Psoas muscle (tissue), 7 donors: ENCODE measurements at regions not wholly inside any gene's neighbourhood (a gene's known extent, or its start where the extent isn't known, plus 50 kb on each side); places are given as distances from the start of the nearest gene placed in this dataset.

Source experiments
- ATAC-seq, 4 donors: fragments of 200-7000 bp; cut with Tn5 transposase; one replicate each; pipeline ENCODE4 v1.9.1; 2020; ENCODE audit warnings: moderate library complexity in 3 of 4, mild to moderate bottlenecking in 2 of 4
- DNase-seq, 2 donors: peaks; one replicate each; pipeline ENCODE4 v3.0.0-alpha.2; 2020
- H3K27ac ChIP-seq: fragments of 200-600 bp; one replicate; pipeline ENCODE4 v1.8.0; 2022
- H3K27me3 ChIP-seq, 3 donors: fragments of 200-600 bp in 1 of 3; one replicate each; pipeline versions ENCODE4 v1.6.1 to v1.8.0; 2013 to 2022; ENCODE audit warnings: low read length in 2 of 3, mild to moderate bottlenecking in 2 of 3, moderate library complexity in 1 of 3; ENCODE audit not compliant: insufficient read depth in 3 of 3
- H3K36me3 ChIP-seq, 2 donors: fragments of 200-600 bp in 1 of 2; one replicate each; pipeline versions ENCODE4 v1.6.1 to v1.8.0; 2013 to 2022; ENCODE audit warnings: low read depth in 1 of 2, mild to moderate bottlenecking in 1 of 2, moderate library complexity in 1 of 2; ENCODE audit not compliant: insufficient read depth in 1 of 2
- H3K4me1 ChIP-seq: fragments of 200-600 bp; one replicate; pipeline ENCODE4 v1.8.0; 2022
- H3K4me3 ChIP-seq: fragments of 200-600 bp; one replicate; pipeline ENCODE4 v1.8.0; 2022; ENCODE audit warnings: mild to moderate bottlenecking
- H3K9me3 ChIP-seq: fragments of 200-600 bp; one replicate; pipeline ENCODE4 v1.8.0; 2022
- WGBS, 3 donors: extraction: QIAGEN DNeasy Blood & Tissue Kit; methylation state at CpG; one replicate each; pipeline versions ENCODE4 v1.1.6 to v1.1.7; 2013; 5-methylcytosine and 5-hydroxymethylcytosine counted together
- intact Hi-C, 2 donors: fragments of 100-400 bp; cut with DNase I; formaldehyde crosslinking; loops; one replicate each; pipeline versions ENCODE4 v1.11.0 to v1.14.2; 2022
- TF ChIP-seq, protein P1 (sequence below): fragments of 200-600 bp; IDR thresholded peaks from one replicate; pipeline ENCODE4 v1.8.0; 2022; ENCODE audit warnings: antibody characterized with exemption
- donor health status: healthy with polysubstance abuse.
- donor health status: DM: no; HTN: no; CAD: no; lungs with moderate emphysema.
- donor health status: Bipolar disorder and iron deficiency.
- donor health status: healthy.
- donor health status: DM: yes; HTN: yes; CAD: no.
- donor health status: DM: no; HTN: no; CAD: no.
- donor health status: DM: yes; HTN: yes; CAD: no.

DNA sequence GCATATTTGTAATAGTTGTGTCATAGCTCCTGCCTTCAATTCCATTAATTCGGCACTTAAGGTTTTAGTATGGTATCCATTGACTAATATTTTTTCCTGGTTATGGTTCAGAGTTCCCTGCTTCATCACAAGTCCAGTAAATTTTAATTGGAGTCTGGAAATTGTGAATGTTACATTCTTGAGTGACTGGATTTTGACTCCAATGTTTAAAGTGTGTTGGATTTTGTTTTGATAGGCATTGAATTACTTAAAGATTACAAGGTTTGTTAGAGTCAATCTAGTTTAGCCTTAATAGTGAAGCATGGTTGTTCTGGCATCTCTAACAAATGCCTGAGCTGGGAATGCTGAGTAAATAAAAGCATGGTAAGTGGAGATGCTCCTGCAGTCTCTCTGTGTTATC is 326.6 kb upstream of the IGFBP3 start:
- 65 to 94% (median 80%) methylated on average over 1 of the region's 1 CpG for WGBS, 3 donors

DNA sequence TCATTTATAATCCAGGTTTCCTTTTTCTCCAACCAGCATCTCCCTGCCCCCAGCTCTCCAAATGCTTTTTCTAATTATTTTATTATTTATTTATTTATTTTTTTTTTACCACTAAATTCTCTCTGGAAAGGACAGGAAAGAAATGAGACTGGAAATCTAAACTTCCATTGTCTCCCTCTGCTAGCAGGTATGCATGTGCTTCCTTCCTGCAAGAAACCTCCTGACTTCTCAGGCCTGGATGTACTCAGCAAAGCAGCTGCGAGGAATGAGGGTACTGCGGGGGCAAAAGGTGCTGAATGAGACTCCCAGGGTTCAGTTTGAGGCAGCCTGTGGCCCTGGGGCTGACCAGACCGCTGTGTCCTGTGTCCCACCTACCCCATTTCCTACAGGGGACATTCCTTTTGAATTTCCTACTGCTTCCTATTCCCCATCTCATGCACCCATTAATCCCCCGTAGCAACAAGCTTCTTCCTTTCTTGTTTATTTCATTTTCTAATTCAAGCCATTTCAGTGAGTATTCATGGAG is 324.6 kb upstream of the IGFBP3 start:
- no peak for ATAC-seq
- no peaks in the 10 kb centered on the region for H3K36me3 ChIP-seq
- H3K4me3 ChIP-seq: no peak overlapping the region
- DNase-seq: no peak
- TF ChIP-seq, protein P1, sequence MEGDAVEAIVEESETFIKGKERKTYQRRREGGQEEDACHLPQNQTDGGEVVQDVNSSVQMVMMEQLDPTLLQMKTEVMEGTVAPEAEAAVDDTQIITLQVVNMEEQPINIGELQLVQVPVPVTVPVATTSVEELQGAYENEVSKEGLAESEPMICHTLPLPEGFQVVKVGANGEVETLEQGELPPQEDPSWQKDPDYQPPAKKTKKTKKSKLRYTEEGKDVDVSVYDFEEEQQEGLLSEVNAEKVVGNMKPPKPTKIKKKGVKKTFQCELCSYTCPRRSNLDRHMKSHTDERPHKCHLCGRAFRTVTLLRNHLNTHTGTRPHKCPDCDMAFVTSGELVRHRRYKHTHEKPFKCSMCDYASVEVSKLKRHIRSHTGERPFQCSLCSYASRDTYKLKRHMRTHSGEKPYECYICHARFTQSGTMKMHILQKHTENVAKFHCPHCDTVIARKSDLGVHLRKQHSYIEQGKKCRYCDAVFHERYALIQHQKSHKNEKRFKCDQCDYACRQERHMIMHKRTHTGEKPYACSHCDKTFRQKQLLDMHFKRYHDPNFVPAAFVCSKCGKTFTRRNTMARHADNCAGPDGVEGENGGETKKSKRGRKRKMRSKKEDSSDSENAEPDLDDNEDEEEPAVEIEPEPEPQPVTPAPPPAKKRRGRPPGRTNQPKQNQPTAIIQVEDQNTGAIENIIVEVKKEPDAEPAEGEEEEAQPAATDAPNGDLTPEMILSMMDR: no peak
- no peak overlapping the region for H3K27ac ChIP-seq
- H3K4me1 ChIP-seq: no peaks in the 10 kb centered on the region
- WGBS, 3 donors: 62 to 74% (median 72%) methylated on average over 4 of the region's 4 CpGs
- intact Hi-C loops: no loop called here
- H3K9me3 ChIP-seq: no peaks in the 10 kb centered on the region
- H3K27me3 ChIP-seq: no peaks in the 10 kb centered on the region

More for the DNA sequence above, 326.6 kb upstream of the IGFBP3 start:
- ATAC-seq: no peak
- H3K27me3 ChIP-seq: no peaks in the 10 kb centered on the region
- H3K4me3 ChIP-seq: no peak overlapping the region
- no peak for DNase-seq
- no peaks in the 10 kb centered on the region for H3K9me3 ChIP-seq
- no peaks in the 10 kb centered on the region for H3K4me1 ChIP-seq
- no peaks in the 10 kb centered on the region for H3K36me3 ChIP-seq
- intact Hi-C loops: no loop called here
- H3K27ac ChIP-seq: no peak overlapping the region
- TF ChIP-seq, protein P1: no peak

DNA sequence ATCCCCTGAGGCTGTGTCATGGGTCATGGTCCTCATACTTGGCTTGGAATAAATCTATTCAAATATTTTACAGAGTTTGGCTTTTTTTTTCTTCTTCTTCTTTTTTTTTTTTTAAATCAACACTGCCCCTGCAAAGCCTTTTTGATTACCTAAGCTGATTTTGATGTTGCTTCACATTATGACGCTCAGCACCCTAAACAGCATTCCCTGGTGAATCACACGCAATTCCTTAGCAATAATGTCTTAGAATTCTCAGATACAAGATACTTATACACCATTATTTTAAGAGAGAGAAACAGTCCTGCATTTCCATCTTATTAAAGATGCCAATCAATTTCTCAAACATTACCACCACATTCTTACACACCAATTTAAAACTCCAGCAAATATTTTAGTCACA is 323.7 kb upstream of the IGFBP3 start:
- H3K4me3 ChIP-seq: no peak overlapping the region
- DNase-seq: no peak
- H3K36me3 ChIP-seq: no peaks in the 10 kb centered on the region
- intact Hi-C loops: no loop called here
- no peaks in the 10 kb centered on the region for H3K4me1 ChIP-seq
- no peaks in the 10 kb centered on the region for H3K27me3 ChIP-seq
- H3K9me3 ChIP-seq: no peaks in the 10 kb centered on the region
- H3K27ac ChIP-seq: no peak overlapping the region
- WGBS, 3 donors: 88 to 97% (median 88%) methylated on average over 2 of the region's 2 CpGs
- ATAC-seq: no peak
- TF ChIP-seq, protein P1: no peak

DNA sequence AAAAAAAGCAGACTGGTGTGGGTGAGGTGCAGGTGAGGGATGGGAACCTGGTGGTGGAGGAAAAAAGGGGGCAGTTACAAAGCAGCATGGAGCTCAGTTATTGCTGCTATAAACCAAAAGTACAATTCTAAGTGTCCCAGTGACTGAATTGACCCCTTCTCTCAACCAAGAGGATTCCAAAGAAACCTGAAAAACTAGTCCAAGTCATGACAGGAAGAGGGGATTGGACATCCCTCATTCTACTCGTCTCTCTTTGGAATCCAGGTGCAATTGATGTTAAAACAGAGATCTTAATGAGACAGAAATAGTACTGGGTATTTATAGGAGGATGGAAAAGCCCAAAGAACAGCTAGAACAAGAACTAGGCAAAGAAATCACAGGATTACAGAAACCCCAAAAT is 322.3 kb upstream of the IGFBP3 start:
- no peak overlapping the region for H3K27ac ChIP-seq
- 26 to 54% (median 26%) methylated on average over 1 of the region's 1 CpG for WGBS, 3 donors
- no peaks in the 10 kb centered on the region for H3K27me3 ChIP-seq
- intact Hi-C loops: no loop called here
- H3K4me1 ChIP-seq: no peaks in the 10 kb centered on the region
- no peaks in the 10 kb centered on the region for H3K36me3 ChIP-seq
- TF ChIP-seq, protein P1: no peak
- H3K9me3 ChIP-seq: no peaks in the 10 kb centered on the region
- DNase-seq (no peak), ATAC-seq (no peak)
- no peak overlapping the region for H3K4me3 ChIP-seq

DNA sequence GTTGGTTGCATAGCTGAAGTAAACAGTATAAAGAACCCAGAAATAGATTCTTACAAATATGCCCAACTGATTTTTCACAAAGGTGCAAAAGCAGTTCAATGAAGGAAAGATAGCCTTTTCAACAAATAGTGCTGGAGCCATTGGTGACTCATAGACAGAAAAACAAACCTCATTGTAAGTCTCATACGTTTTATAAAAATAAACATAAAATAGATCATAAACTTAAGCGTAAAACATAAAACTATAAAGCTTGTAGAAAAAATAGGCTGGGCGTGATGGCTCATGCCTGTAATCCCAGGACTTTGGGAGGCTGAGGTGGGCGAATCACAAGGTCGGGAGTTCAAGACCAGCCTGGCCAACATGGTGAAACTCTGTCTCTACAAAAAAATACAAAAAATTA is 318.8 kb upstream of the IGFBP3 start:
- TF ChIP-seq, protein P1: no peak
- intact Hi-C loops: no loop called here
- Histone ChIP-seq H3K4me3 (no peak overlapping the region), H3K4me1 (no peaks in the 10 kb centered on the region), H3K9me3 (no peaks in the 10 kb centered on the region), H3K27ac (no peak overlapping the region), H3K36me3 (no peaks in the 10 kb centered on the region), H3K27me3 (no peaks in the 10 kb centered on the region)
- WGBS, 3 donors: 90 to 94% (median 91%) methylated on average over 5 of the region's 5 CpGs
- no peak for ATAC-seq
- no peak for DNase-seq
